K562 (cell line): ENCODE measurements at regions not wholly inside any gene's neighbourhood (a gene's known extent, or its start where the extent isn't known, plus 50 kb on each side); places are given as distances from the start of the nearest gene placed in this dataset.

Experiments
- ATAC-seq: fragments of 200-7000 bp; cut with Tn5 transposase; 3 replicates; pipeline ENCODE4 v1.9.1; 2020; ENCODE audit warnings: moderate library complexity
- BruUV-seq: library from RNA; stranded (reverse); fragments of 400-500 nt; replicated peaks from 2 replicates; lab custom pipeline; 2021; lab: Mats Ljungman, UMichigan
- CTCF ChIA-PET: fragments of 300-600 bp; formaldehyde crosslinking; extraction: SDS; loops from one replicate; lab custom pipeline; 2021; ENCODE audit warnings: low intra/inter-chr PET ratio; lab: Yijun Ruan, JAX
- POLR2A ChIA-PET: fragments of 300-600, 350-650 bp; sonication (Branson Sonifier 250); formaldehyde crosslinking; extraction: SDS; loops from one replicate; lab custom pipeline; 2021; ENCODE audit warnings: antibody characterized with exemption, inconsistent platforms; lab: Yijun Ruan, JAX
- DNase-seq, 4 experiments: peaks; one replicate each; pipeline versions ENCODE4 v3.0.0 to v3.0.0-alpha.2; 2011 to 2018; ENCODE audit warnings: low spot score in 3 of 4, mixed read lengths in 3 of 4; ENCODE audit errors: extremely low read depth in 1 of 4
- FAIRE-seq: peaks from 2 replicates; lab custom pipeline; 2011; peaks lifted over from hg19 to GRCh38; lab: Jason Lieb, UNC
- H2AFZ ChIP-seq: 2 replicates; pipeline ENCODE4 v1.6.0; 2011; ENCODE audit warnings: low read depth, low read length, control low read depth, inconsistent platforms
- H3K27ac ChIP-seq: fragments of 200-600 bp; 3 replicates; pipeline ENCODE4 v1.8.0; 2011; ENCODE audit warnings: low read depth, mild to moderate bottlenecking, control low read depth, inconsistent platforms, low read length, moderate library complexity, mixed read lengths; ENCODE audit errors: extremely low read depth
- H3K27me3 ChIP-seq, 2 experiments: fragments of 300-600 bp in 1 of 2; 2 replicates in 1 of 2; 3 replicates in 1 of 2; pipeline versions ENCODE4 v1.6.0 to v1.8.0; 2011; ENCODE audit warnings: inconsistent platforms in 2 of 2, low read length in 2 of 2, mild to moderate bottlenecking in 1 of 2, mixed read lengths in 1 of 2, moderate library complexity in 1 of 2; ENCODE audit not compliant: control insufficient read depth in 2 of 2, insufficient read depth in 2 of 2
- H3K36me3 ChIP-seq: fragments of 300-600 bp; 3 replicates; pipeline ENCODE4 v1.8.0; 2011; ENCODE audit warnings: mild to moderate bottlenecking, low read length, inconsistent platforms; ENCODE audit not compliant: control insufficient read depth, insufficient read depth
- H3K4me1 ChIP-seq, 2 experiments: fragments of 200-600 bp in 1 of 2; replicated peaks in 1 of 2; 2 replicates in 1 of 2; 3 replicates in 1 of 2; pipeline versions ENCODE4 v1.5.1 to v1.8.0; 2011; ENCODE audit warnings: inconsistent platforms in 2 of 2, low read length in 2 of 2, mild to moderate bottlenecking in 1 of 2, mixed read lengths in 1 of 2, moderate library complexity in 1 of 2; ENCODE audit not compliant: control insufficient read depth in 2 of 2, insufficient read depth in 2 of 2
- H3K4me2 ChIP-seq: 2 replicates; pipeline ENCODE4 v1.6.1; 2011; ENCODE audit warnings: low read length, control low read depth, inconsistent platforms, mixed read lengths; ENCODE audit not compliant: insufficient read depth
- H3K4me3 ChIP-seq: fragments of 200-600 bp; sonication (generic), shearing (Covaris generic); 2 replicates; pipeline ENCODE4 v1.5.1; 2016; ENCODE audit warnings: control low read depth, inconsistent platforms
- H3K79me2 ChIP-seq: fragments of 200-600 bp; 3 replicates; pipeline ENCODE4 v1.8.0; 2011; ENCODE audit warnings: low read length, inconsistent platforms; ENCODE audit not compliant: control insufficient read depth, insufficient read depth
- H3K9ac ChIP-seq, 2 experiments: 2 replicates each; pipeline versions ENCODE4 v1.6.0 to v1.6.1; 2011; ENCODE audit warnings: low read depth in 2 of 2, low read length in 2 of 2, control low read depth in 1 of 2, inconsistent platforms in 1 of 2, mild to moderate bottlenecking in 1 of 2, mixed read lengths in 1 of 2; ENCODE audit not compliant: insufficient read depth in 1 of 2
- H3K9me1 ChIP-seq: one replicate; pipeline ENCODE4 v1.6.0; 2011; ENCODE audit warnings: inconsistent platforms, mild to moderate bottlenecking, low read length, moderate library complexity; ENCODE audit not compliant: control insufficient read depth, insufficient read depth
- H3K9me3 ChIP-seq: replicated peaks from 2 replicates; pipeline ENCODE4 v1.5.1; 2011; ENCODE audit warnings: low read depth, low read length, inconsistent platforms; ENCODE audit not compliant: control insufficient read depth, insufficient read depth
- H4K20me1 ChIP-seq: replicated peaks from 2 replicates; pipeline ENCODE4 v1.6.1; 2011; ENCODE audit warnings: low read length, inconsistent platforms, mixed read lengths; ENCODE audit not compliant: control insufficient read depth, insufficient read depth
- CXXC5 ChIP-seq: fragments of 250-450 bp; sonication (Bioruptor Pico); IDR thresholded peaks from 2 replicates; pipeline ENCODE4 v1.8.0; 2022; ENCODE audit warnings: inconsistent platforms, mild to moderate bottlenecking, moderate library complexity
- MCM2 ChIP-seq: fragments of 450-650 bp; IDR thresholded peaks from 2 replicates; pipeline ENCODE4 v1.6.1; 2017; ENCODE audit warnings: low read depth, mild to moderate bottlenecking
- PBX2 ChIP-seq, 2 experiments: IDR thresholded peaks in 1 of 2; conservative IDR thresholded peaks in 1 of 2; 2 replicates each; pipeline ENCODE4 v1.6.1; 2016; ENCODE audit warnings: low read depth in 2 of 2, mild to moderate bottlenecking in 1 of 2, missing compliant biosample characterization in 1 of 2, missing genetic modification characterization in 1 of 2, moderate library complexity in 1 of 2
- SREBF2 ChIP-seq: sonication (generic); formaldehyde crosslinking; IDR thresholded peaks from 2 replicates; pipeline ENCODE4 v1.4.0; 2020; ENCODE audit warnings: mild to moderate bottlenecking, missing genetic modification reagents
- XRCC4 ChIP-seq: IDR thresholded peaks from one replicate; pipeline ENCODE4 v1.6.1; 2011; ENCODE audit not compliant: insufficient read depth, insufficient read length; ENCODE audit errors: extremely low read depth
- ZNF174 ChIP-seq: fragments of 250-450 bp; sonication (Bioruptor Pico); IDR thresholded peaks from 2 replicates; pipeline ENCODE4 v1.4.0; 2020; ENCODE audit warnings: mild to moderate bottlenecking
- WGBS: fragments of 100-300 bp; shearing (Covaris generic); methylation state at CpG from one replicate; pipeline ENCODE4 v1.1.6; 2016; ENCODE audit warnings: low coverage, mixed read lengths; ENCODE audit not compliant: insufficient coverage; ENCODE audit errors: missing lambda C conversion rate; 5-methylcytosine and 5-hydroxymethylcytosine counted together
- in situ Hi-C: fragments of 300-500 bp; cut with MboI; formaldehyde crosslinking; loops from 4 replicates; pipeline ENCODE4 v1.15.0; 2018; ENCODE audit warnings: inconsistent platforms, mixed read lengths
- intact Hi-C: fragments of 100-400 bp; cut with micrococcal nuclease; formaldehyde crosslinking; loops from 2 replicates; pipeline ENCODE4 v1.14.2; 2022
- TF ChIP-seq, protein P1 (sequence below): fragments of 450-650 bp; IDR thresholded peaks from 2 replicates; pipeline ENCODE4 v1.6.1; 2016; ENCODE audit warnings: borderline replicate concordance
- TF ChIP-seq, protein P2 (sequence below): fragments of 250-450 bp; sonication (Bioruptor Pico); IDR thresholded peaks from 2 replicates; pipeline ENCODE4 v1.8.0; 2022; ENCODE audit warnings: moderate library complexity, mild to moderate bottlenecking, inconsistent platforms

DNA sequence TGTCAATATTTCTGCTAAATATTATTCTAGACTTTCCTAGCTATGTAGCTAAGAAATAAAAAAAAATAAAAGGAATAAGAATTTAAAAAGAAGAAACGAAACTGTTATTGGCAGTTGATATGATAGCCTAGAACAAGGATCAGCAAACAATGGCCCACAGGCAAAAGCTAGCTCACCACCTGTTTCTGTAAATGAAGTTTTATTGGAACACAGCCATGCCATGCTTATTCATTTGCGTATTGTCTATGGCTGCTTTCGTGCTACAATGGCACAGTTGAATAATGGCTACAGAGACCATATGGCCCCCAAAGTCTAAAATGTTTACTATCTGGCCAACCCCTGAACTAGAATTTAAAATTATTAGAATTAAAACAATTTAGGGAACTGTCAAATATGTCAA, 952.6 kb upstream of the MAP3K7 start:
- ChIA-PET CTCF (no interaction called here), POLR2A (no interaction called here)
- Histone ChIP-seq H3K9me1 (no peaks in the 10 kb centered on the region), H2AFZ (no peak overlapping the region), H3K9me3 (no peaks in the 10 kb centered on the region), H3K4me3 (no peak overlapping the region), H4K20me1 (no peaks in the 10 kb centered on the region), H3K79me2 (no peaks in the 10 kb centered on the region), H3K36me3 (no peaks in the 10 kb centered on the region), H3K27ac (no peak overlapping the region), H3K4me2 (no peak overlapping the region), H3K27me3 (no peaks in the 10 kb centered on the region), H3K9ac (no peak overlapping the region), H3K4me1 (no peaks in the 10 kb centered on the region)
- FAIRE-seq (no peak), ATAC-seq (no peak), DNase-seq (no peak)
- 0% methylated on average over 3 of the region's 3 CpGs for WGBS
- BruUV-seq = no TSS peak
- TF ChIP-seq, protein P1, sequence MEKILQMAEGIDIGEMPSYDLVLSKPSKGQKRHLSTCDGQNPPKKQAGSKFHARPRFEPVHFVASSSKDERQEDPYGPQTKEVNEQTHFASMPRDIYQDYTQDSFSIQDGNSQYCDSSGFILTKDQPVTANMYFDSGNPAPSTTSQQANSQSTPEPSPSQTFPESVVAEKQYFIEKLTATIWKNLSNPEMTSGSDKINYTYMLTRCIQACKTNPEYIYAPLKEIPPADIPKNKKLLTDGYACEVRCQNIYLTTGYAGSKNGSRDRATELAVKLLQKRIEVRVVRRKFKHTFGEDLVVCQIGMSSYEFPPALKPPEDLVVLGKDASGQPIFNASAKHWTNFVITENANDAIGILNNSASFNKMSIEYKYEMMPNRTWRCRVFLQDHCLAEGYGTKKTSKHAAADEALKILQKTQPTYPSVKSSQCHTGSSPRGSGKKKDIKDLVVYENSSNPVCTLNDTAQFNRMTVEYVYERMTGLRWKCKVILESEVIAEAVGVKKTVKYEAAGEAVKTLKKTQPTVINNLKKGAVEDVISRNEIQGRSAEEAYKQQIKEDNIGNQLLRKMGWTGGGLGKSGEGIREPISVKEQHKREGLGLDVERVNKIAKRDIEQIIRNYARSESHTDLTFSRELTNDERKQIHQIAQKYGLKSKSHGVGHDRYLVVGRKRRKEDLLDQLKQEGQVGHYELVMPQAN = no peak
- TF ChIP-seq, protein P2, sequence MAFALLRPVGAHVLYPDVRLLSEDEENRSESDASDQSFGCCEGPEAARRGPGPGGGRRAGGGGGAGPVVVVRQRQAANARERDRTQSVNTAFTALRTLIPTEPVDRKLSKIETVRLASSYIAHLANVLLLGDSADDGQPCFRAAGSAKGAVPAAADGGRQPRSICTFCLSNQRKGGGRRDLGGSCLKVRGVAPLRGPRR (CRISPR knock-in tag) = no peak
- TF ChIP-seq MCM2 (no peak), XRCC4 (no peak), SREBF2 (CRISPR knock-in tag) (no peak), PBX2 (CRISPR knock-in tag; IDR thresholded peaks at IDR 0.05; ENCODE audit: low read depth) (no peak), PBX2 (tag; conservative IDR thresholded peaks at IDR 0.05; ENCODE audit: low read depth) (no peak), CXXC5 (no peak), ZNF174 (CRISPR knock-in tag) (no peak)
- intact Hi-C loops (no loop called here), in situ Hi-C loops (no loop called here)
